HEK293 (cell line): ENCODE measurements at regions not wholly inside any gene's neighbourhood (a gene's known extent, or its start where the extent isn't known, plus 50 kb on each side); places are given as distances from the start of the nearest gene placed in this dataset.

ENCODE experiments used
- CTCF ChIA-PET: fragments of 350-600 bp; formaldehyde crosslinking; extraction: SDS; loops from one replicate; lab custom pipeline; 2021; ENCODE audit warnings: antibody characterized with exemption; lab: Yijun Ruan, JAX
- POLR2A ChIA-PET: fragments of 300-600 bp; formaldehyde crosslinking; extraction: SDS; loops from one replicate; lab custom pipeline; 2020; ENCODE audit warnings: antibody characterized with exemption, inconsistent platforms; lab: Yijun Ruan, JAX
- H3K27ac ChIP-seq: fragments of 200-500 bp; sonication (Bioruptor generic); 2 replicates; pipeline ENCODE4 v1.5.1; 2014; ENCODE audit warnings: low read depth, low read length, control low read depth, inconsistent platforms; ENCODE audit errors: extremely low read depth
- H3K36me3 ChIP-seq, 2 experiments: fragments of 200-500 bp in 1 of 2; sonication (Bioruptor generic) in 1 of 2; 1 replicate in 1 of 2; 2 replicates in 1 of 2; pipeline ENCODE4 v1.5.1; 2014 to 2017; ENCODE audit warnings: inconsistent platforms in 2 of 2, low read length in 2 of 2; ENCODE audit not compliant: control insufficient read depth in 2 of 2, insufficient read depth in 1 of 2
- H3K4me1 ChIP-seq: fragments of 200-500 bp; sonication (Bioruptor generic); 2 replicates; pipeline ENCODE4 v1.5.1; 2014; ENCODE audit warnings: mild to moderate bottlenecking, low read length, inconsistent platforms; ENCODE audit not compliant: control insufficient read depth, insufficient read depth
- H3K4me3 ChIP-seq: 2 replicates; pipeline ENCODE4 v1.5.1; 2011; ENCODE audit warnings: low read depth, mild to moderate bottlenecking, control low read depth, low read length, moderate library complexity
- H3K9me3 ChIP-seq: fragments of 200-500 bp; sonication (Bioruptor generic); 2 replicates; pipeline ENCODE4 v1.5.1; 2014; ENCODE audit warnings: low read depth, low read length, inconsistent platforms; ENCODE audit not compliant: control insufficient read depth, insufficient read depth
- ATF2 ChIP-seq: fragments of 450-650 bp; formaldehyde crosslinking; IDR thresholded peaks from 2 replicates; pipeline ENCODE4 v1.5.1; 2016; ENCODE audit warnings: missing biosample characterization, missing genetic modification characterization, low read depth
- ELK4 ChIP-seq: IDR thresholded peaks from 2 replicates; pipeline ENCODE4 v1.6.1; 2011; ENCODE audit warnings: mild to moderate bottlenecking, low read depth, low read length, borderline replicate concordance
- GLIS1 ChIP-seq: fragments of 450-650 bp; formaldehyde crosslinking; IDR thresholded peaks from 2 replicates; pipeline ENCODE4 v1.5.1; 2016; ENCODE audit warnings: missing biosample characterization, missing genetic modification characterization
- REPIN1 ChIP-seq: fragments of 450-650 bp; formaldehyde crosslinking; IDR thresholded peaks from 2 replicates; pipeline ENCODE4 v1.5.1; 2017; ENCODE audit warnings: missing biosample characterization, missing genetic modification characterization, low read depth
- TCF7L2 ChIP-seq: IDR thresholded peaks from 2 replicates; pipeline ENCODE4 v1.6.1; 2011; ENCODE audit warnings: low read depth, mild to moderate bottlenecking, inconsistent platforms, low read length, moderate library complexity, borderline replicate concordance
- ZBTB21 ChIP-seq: fragments of 450-650 bp; formaldehyde crosslinking; IDR thresholded peaks from 2 replicates; pipeline ENCODE4 v1.5.1; 2017; ENCODE audit warnings: missing biosample characterization, missing genetic modification characterization
- ZNF114 ChIP-seq: fragments of 450-650 bp; formaldehyde crosslinking; IDR thresholded peaks from 2 replicates; pipeline ENCODE4 v1.5.0; 2017; ENCODE audit warnings: missing biosample characterization, missing genetic modification characterization
- ZNF121 ChIP-seq: fragments of 450-650 bp; formaldehyde crosslinking; IDR thresholded peaks from 2 replicates; pipeline ENCODE4 v1.5.1; 2016; ENCODE audit warnings: missing biosample characterization, missing genetic modification characterization
- ZNF16 ChIP-seq: fragments of 450-650 bp; formaldehyde crosslinking; IDR thresholded peaks from 2 replicates; pipeline ENCODE4 v1.5.1; 2016; ENCODE audit warnings: low read depth, missing biosample characterization, missing genetic modification characterization
- ZNF2 ChIP-seq: fragments of 450-650 bp; formaldehyde crosslinking; IDR thresholded peaks from 2 replicates; pipeline ENCODE4 v1.5.1; 2016; ENCODE audit warnings: missing biosample characterization, missing genetic modification characterization
- ZNF311 ChIP-seq: fragments of 450-650 bp; formaldehyde crosslinking; IDR thresholded peaks from 2 replicates; pipeline ENCODE4 v1.5.1; 2017; ENCODE audit warnings: missing biosample characterization, missing genetic modification characterization, borderline replicate concordance
- ZNF335 ChIP-seq: fragments of 450-650 bp; formaldehyde crosslinking; conservative IDR thresholded peaks from 2 replicates; pipeline ENCODE4 v1.5.1; 2016; ENCODE audit warnings: missing biosample characterization, missing genetic modification characterization
- ZNF366 ChIP-seq: fragments of 450-650 bp; formaldehyde crosslinking; conservative IDR thresholded peaks from 2 replicates; pipeline ENCODE4 v1.5.1; 2016; ENCODE audit warnings: missing biosample characterization, missing genetic modification characterization
- ZNF501 ChIP-seq: fragments of 450-650 bp; formaldehyde crosslinking; IDR thresholded peaks from 2 replicates; pipeline ENCODE4 v1.5.1; 2016; ENCODE audit warnings: missing biosample characterization, missing genetic modification characterization
- ZNF555 ChIP-seq: fragments of 450-650 bp; formaldehyde crosslinking; conservative IDR thresholded peaks from 2 replicates; pipeline ENCODE4 v1.5.1; 2017; ENCODE audit warnings: missing biosample characterization, mild to moderate bottlenecking, missing genetic modification characterization, inconsistent platforms
- ZNF580 ChIP-seq: fragments of 450-650 bp; formaldehyde crosslinking; IDR thresholded peaks from 2 replicates; pipeline ENCODE4 v1.5.1; 2016; ENCODE audit warnings: missing biosample characterization, missing genetic modification characterization
- ZNF596 ChIP-seq: fragments of 450-650 bp; IDR thresholded peaks from 2 replicates; pipeline ENCODE4 v1.5.0; 2018; ENCODE audit warnings: missing biosample characterization, mild to moderate bottlenecking, missing genetic modification characterization, moderate library complexity
- ZNF701 ChIP-seq: fragments of 450-650 bp; formaldehyde crosslinking; IDR thresholded peaks from 2 replicates; pipeline ENCODE4 v1.5.1; 2016; ENCODE audit warnings: missing biosample characterization, missing genetic modification characterization
- ZNF768 ChIP-seq: fragments of 450-650 bp; formaldehyde crosslinking; IDR thresholded peaks from 2 replicates; pipeline ENCODE4 v1.5.1; 2018; ENCODE audit warnings: missing biosample characterization, mild to moderate bottlenecking, missing genetic modification characterization
- ZNF776 ChIP-seq: fragments of 450-650 bp; formaldehyde crosslinking; IDR thresholded peaks from 2 replicates; pipeline ENCODE4 v1.5.0; 2017; ENCODE audit warnings: missing biosample characterization, missing genetic modification characterization, borderline replicate concordance
- ZNF792 ChIP-seq: fragments of 450-650 bp; formaldehyde crosslinking; IDR thresholded peaks from 2 replicates; pipeline ENCODE4 v1.5.1; 2016; ENCODE audit warnings: missing biosample characterization, missing genetic modification characterization

- TF ChIP-seq ZNF501 (tag by site-specific recombination) (no peak), ZNF16 (no peak), ZNF114 (tag by site-specific recombination) (no peak), ELK4 (no peak), REPIN1 (tag by site-specific recombination) (no peak), ZNF792 (tag by site-specific recombination) (no peak), ZNF2 (tag by site-specific recombination) (no peak), ZBTB21 (no peak), ZNF311 (no peak), ZNF596 (tag by site-specific recombination) (no peak), ZNF776 (tag by site-specific recombination) (no peak)
- H3K27ac ChIP-seq: no peak overlapping the region
- H3K4me3 ChIP-seq: no peak overlapping the region
- no peaks in the 10 kb centered on the region for H3K36me3 ChIP-seq
- CTCF ChIA-PET: no interaction called here
- no peaks in the 10 kb centered on the region for H3K4me1 ChIP-seq
- no peaks in the 10 kb centered on the region for H3K9me3 ChIP-seq
- POLR2A ChIA-PET: no interaction called here
Observed at GRCh38 chr13:109900320-109900719, 113.9 kb upstream of the IRS2 start.

GRCh38 chr13:109899748-109900147, 113.4 kb upstream of the IRS2 start:
- CTCF ChIA-PET: no interaction called here

GRCh38 chr13:109899316-109899715, 112.9 kb upstream of the IRS2 start:
- no peak for TF ChIP-seq GLIS1 (tag by site-specific recombination)
- TF ChIP-seq ATF2 (tag by site-specific recombination): no peak
- TF ChIP-seq ZNF121: no peak
- no peak for TF ChIP-seq ZNF555
- no peak for TF ChIP-seq TCF7L2
- no peak for TF ChIP-seq ZNF768 (tag by site-specific recombination)
- POLR2A ChIA-PET: interaction anchor here (0.7 kb wide), 2 partner anchors 12 to 174 kb away, joined by 3 to 5 read pairs; no protein-coding TSS in a partner anchor
- Histone ChIP-seq H3K27ac (no peak overlapping the region), H3K4me1 (no peaks in the 10 kb centered on the region), H3K9me3 (no peaks in the 10 kb centered on the region), H3K36me3 (no peaks in the 10 kb centered on the region), H3K4me3 (no peak overlapping the region)
- CTCF ChIA-PET: interaction anchor here (1.1 kb wide), 1 partner anchor 10 kb away, joined by 3 read pairs; no protein-coding TSS in a partner anchor

More at GRCh38 chr13:109899748-109900147, 113.4 kb upstream of the IRS2 start:
- H3K4me3 ChIP-seq: no peak overlapping the region
- H3K4me1 ChIP-seq: no peaks in the 10 kb centered on the region
- TF ChIP-seq ZNF580 (no peak), ZNF335 (no peak), ZNF701 (tag by site-specific recombination) (no peak), ZNF366 (tag by site-specific recombination) (peak; percentile 80)
- POLR2A ChIA-PET: interaction anchor here (0.7 kb wide), 1 partner anchor 13 kb away, joined by 3 read pairs; no protein-coding TSS in a partner anchor
- no peak overlapping the region for H3K27ac ChIP-seq
- H3K9me3 ChIP-seq: no peaks in the 10 kb centered on the region
- no peaks in the 10 kb centered on the region for H3K36me3 ChIP-seq
